NCI-H2107 (cell line): ENCODE measurements at regions not wholly inside any gene's neighbourhood (a gene's known extent, or its start where the extent isn't known, plus 50 kb on each side); places are given as distances from the start of the nearest gene placed in this dataset.

Source experiments
- DNase-seq: peaks from one replicate; lab custom pipeline; 2025; lab: John Stamatoyannopoulos, UW

DNA sequence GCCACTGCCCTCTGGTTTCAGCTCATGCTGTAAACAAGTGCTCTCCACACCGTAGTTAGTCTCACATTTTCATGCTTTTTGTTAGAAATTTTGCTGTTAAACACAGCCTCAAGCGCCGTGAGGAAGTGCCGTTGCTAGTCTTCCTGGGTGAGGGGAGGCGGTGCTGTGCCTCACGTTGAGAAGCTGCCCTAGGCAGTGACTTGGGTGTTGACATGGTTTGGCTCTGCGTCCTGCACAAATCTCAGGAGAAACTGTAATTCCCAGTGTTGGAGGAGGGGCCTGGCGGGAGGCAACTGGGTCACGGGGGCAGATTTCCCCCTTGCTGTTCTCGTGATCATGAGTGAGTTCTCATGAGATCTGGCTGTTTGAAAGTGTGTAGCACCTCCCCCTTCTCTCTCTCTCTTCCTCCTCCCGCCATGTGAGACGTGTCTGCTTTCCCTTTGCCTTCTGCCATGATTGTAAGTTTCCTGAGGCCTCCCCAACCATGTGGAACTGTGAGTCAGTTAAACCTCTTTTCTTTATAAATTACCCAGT, 95.8 kb downstream of the ERMARD start:
- DNase-seq, result no peak

DNA sequence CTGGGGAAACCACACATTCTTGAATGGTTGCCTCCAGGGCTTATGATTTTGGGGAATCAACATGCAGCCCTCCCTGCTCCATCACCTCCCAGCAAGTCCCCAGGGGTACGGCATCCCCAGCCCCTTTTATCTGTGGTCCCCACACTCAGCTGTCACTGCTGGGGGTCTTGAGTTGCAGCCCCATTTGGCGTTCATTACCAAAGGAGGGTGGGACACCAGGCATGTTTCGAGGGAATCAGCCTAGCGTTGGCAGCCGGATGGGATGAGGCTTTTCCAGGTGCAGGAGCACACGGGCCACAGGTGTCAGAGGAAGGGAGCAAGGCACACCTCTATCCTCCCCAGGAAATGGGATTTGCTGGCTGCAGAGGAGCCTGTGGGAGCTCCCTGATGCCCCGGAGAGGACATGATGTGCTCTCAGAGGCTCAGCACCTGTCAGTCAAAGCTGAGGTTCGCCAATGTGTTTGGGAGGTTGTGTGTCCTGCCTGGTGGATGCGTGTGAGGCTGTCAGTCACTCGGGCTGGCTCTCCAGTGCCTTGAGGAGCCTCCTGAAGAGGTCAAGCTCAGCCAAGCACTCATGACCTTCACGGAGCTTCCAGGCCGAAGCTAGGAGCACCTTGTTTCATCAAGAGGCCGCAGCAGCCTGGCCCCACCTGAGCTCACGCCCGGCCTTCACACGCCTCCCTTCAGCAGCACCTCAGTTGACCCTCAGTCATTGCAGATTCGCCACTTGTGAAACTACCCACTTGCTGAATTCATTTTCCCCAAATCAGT, 95.0 kb downstream of the ERMARD start:
- DNase-seq, result no peak

DNA sequence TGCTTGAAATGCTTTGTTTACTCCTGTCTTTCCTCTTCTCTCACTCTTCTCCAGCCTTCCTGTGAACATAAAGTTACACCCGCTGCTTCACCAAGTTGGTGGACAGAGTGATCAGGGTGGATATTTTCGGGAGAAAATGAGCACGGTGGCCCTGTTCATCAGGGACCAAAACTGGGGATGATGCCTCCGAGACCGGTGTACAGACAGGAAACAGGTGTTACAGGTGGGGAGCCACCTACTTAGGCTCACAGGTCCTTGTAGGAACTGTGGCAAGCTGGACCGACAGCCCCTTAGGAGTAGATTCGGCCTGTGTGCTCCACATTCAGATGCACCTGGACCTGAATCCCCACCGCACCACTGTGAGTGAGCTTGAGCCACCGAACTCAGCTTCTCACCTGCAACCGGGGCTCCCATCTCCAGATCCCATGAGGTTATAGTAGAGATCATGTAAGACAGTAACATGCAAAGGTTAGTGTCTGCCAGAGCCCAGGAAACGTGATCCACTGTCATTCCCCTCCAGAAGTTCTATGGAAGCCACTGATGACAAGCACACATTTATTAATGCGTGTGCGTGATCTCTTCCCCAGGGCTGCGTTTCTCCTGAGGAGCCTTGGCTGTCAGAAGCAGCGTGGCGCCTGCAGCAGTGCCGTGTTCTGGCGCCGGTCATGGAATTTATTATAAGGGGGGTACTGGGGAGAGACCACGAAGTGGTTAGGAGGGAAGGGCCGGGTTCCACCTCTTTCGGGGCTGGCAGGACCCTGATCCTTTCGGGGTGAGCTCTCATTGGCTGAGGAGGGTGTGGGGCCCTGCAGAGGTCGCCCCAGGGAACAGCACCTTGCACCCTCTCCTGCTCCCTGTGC, 94.2 kb downstream of the ERMARD start:
- no peak for DNase-seq

DNA sequence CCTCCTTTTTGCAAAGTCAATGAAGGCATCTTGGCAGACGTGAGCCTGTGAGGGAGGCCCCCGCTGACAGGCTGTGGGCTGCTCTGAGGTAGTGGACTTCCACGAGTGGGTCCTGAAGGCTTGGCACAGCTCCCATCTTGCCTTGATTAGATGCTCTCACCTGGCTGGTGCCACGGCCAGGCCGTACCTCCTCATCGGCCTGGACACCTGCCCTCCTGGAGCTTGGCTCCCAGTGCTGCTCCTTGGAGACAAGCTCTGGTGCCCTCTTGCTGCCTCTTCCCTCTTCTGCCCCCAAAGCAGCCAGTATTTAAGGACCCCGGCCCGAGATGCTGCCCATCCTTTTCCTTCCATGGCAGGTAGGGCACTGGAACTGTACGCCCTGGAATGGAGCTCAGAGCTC, 93.5 kb downstream of the ERMARD start:
- no peak for DNase-seq

DNA sequence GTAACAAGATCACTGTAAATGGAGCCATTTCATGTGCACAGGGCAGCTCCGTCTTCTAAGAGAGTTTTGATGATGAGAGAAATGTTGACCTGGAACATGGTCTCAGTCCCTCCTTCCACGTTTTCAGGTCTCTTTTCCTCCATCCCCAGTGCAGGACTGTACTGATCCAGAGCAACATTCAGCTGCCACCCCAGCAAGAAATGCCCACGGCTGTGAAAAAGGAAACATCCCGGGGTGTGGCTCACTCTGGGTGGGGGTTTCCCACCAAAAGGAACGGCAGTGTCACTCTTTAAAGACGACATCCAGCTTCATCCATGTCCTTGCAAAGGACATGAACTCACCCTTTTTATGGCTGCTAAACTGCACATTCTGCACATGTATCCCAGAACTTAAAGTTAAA, 92.6 kb downstream of the ERMARD start:
- no peak for DNase-seq

DNA sequence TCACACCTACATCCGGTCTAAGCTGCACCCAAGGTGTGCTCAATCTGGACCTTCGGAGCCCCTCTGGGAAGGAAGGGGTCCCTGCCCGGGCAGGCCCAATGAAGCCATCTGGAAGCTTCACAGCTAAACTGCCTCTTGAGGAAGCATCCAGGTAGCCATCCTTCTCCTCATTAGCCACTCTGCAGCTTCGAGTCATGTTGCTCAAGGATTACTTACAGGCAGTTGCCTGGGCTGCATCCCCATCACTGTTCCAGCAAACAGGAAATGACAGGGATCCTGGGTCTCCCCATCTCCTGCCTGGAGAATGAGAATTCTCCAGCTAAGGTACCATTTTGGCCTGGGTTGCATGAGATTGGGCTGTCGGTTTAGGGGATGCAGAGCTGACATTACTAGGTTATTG, 91.7 kb downstream of the ERMARD start:
- no peak for DNase-seq

DNA sequence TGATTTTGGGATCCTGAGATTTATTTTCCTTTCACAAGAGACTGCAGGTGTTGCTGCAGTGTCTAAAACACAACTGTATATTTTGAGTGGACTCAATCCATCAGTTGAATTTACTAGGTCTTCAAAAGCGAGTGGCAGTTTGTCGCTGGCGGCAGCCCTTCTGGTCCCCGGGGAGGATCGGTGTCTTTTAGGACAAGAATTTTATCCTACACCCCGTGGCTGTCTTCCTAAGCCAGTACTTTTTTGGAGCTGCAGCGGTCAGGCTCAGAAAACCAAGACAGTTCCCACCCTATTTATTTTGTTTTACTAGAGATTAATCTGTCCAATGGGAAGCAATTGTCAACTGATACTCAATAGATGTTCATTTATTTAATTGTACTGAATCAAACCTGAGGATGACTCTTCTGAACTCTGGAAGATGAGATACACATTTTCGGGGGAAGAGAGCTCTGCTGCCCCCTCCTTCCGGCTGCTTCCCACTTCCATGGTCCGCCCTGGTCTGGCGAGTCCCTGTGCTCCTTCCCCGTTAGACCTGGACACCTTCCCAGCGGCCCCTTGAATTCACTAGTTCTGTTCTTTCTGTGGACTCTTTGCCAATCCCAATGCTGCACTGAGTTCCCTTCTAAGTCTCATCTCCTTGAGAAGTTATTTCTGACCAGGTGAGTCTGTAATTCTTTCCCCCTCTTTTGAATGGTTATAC, 90.6 kb downstream of the ERMARD start:
- no peak for DNase-seq

DNA sequence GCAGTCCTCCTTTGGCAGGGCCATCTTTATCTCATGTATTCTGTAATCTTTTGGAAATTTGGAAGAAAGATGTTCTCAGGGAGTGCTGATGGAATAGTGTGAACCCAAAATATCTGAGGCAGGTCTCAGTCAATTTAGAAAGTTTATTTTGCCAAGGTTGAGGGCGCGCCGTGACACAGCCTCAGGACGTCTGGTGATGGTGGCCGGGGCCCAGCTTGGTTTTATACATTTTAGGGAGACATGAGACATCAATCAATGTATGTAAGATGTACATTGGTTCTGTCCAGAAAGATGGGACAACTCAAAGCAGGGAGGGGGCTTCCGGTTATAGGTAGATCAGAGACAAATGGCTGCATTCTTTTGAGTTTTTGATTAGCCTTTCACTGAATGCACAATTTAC, 89.8 kb downstream of the ERMARD start:
- DNase-seq, result no peak

DNA sequence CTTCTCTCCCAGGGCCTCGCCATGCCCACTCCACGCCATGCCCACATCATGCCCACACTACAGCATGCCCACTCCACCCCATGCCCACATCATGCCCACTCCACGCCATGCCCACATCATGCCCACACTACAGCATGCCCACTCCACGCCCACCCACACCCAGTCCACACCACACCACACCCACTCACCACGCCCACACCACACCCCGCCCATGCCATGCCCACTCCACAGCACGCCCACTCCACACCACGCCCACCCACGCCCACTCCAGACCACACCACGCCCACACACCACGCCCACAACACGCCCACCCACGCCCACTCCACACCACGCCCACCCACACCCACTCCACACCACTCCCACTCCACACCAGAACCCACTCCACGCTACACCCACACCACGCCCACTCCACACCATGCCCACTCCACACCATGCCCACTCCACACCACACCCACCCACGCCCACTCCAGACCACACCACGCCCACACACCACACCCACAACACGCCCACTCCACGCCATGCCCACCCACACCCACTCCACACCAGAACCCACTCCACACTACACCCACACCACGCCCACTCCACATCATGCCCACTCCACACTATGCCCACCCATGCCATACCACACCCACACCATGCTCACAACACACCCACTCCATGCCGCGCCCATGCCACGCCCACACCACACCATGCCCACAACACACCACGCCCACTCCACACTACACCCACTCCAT, 88.6 kb downstream of the ERMARD start:
- DNase-seq, result no peak

DNA sequence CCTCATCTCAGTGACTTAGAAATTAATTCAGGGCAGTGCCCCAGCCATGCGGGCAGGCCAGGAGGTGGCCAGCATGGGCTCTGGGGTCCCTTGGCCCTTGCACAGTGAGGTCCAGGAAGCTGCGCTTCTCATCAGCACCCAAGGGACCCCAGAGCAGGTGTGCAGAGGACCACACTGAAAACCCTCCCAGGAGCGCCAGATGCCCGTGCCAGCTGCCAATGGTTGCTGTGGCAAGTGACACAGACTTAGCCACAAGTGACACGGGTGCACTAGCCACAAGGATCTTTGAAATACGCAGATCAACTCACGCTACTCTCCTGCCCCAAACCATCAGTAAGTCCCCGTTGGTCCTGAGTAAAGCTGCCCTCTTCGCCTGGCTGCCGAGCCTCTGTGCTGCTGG, 88.1 kb downstream of the ERMARD start:
- DNase-seq, result no peak

DNA sequence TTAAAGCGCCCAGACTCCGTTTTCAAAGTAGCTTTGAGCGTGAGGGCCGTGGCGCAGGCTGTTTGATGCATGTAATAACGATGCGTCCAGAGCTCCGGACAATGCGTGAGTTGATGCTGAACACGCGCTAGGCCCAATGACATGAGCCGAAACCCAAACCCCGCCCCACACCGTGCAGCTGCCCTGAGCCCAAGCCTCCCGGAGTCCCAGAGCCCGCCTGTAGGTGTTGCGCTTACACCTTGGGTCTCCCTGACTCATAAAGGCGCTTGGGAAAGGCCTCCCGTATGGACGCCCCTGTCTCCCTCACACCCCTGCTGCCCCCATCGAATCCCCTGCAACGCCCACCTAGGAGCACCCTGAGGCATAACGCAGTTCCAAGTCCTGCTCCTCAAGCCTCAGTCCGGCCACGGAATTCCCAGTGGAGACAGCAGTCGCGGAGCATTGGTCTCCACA, 87.6 kb downstream of the ERMARD start:
- no peak for DNase-seq

DNA sequence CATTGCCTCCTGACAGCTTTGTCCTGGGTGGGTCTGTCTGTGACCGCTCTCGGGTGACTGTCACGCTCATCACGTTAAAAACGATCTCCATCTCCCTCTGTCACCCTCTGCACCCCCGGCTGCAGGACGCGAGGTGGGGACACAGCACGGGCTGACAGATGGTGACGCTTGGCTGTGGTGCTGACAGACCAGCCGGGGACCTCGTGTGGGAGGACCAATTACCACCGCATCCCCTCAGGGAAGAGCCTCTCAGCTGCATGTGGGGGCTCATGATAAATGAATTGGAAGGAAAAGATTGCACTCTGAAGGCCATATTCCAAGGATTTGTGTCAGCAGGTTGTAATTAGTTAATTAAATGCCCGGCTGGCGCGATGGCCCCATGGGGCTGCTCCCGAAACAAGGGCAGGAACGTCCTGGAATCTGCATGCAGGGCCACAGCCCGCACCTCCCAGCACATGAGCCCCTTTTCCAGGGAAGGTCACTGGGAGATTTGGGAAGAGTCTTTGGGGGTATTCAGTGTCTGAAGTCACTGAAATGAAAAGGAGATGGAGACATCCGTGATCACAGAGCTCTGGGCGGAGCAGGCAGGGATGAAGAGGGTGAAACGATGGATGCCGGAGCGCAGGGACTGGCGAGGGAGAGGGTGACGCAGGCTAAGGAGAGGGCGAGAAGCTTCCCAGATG, 87.1 kb downstream of the ERMARD start:
- DNase-seq, result no peak

DNA sequence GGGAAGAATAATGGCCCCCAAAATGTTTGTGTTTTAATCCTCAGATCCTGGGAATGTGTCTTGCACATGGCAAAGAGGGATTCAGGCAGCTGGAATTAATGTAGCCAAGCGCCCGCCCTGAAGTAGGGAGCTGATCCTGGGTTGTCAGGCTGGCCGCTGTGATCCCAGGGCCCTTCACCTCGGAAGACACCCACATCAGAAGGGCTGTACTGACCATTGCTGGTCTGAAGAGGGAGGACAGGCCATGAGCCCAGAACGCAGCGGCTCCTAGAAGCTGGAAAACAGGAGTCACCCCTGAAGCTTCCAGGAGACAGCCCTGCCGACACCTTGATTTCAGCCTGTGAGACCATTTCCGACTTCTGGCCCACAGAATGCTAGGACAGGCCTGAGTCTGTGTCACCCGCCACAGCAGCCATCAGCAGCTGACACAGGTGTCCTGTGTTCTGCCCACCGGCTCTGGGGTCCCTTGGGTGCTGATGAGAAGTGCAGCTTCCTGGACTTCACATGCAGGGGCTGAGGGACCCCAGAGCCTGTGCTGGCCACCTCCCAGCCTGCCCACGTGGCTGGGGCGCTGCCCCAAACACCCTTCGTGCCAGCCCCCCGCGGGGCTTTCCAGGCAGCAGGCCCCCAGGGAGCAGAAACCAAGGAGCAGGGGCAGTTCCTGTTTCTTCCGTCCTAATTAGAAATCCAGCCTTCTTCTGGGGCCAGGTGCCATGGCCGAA, 86.3 kb downstream of the ERMARD start:
- no peak for DNase-seq

DNA sequence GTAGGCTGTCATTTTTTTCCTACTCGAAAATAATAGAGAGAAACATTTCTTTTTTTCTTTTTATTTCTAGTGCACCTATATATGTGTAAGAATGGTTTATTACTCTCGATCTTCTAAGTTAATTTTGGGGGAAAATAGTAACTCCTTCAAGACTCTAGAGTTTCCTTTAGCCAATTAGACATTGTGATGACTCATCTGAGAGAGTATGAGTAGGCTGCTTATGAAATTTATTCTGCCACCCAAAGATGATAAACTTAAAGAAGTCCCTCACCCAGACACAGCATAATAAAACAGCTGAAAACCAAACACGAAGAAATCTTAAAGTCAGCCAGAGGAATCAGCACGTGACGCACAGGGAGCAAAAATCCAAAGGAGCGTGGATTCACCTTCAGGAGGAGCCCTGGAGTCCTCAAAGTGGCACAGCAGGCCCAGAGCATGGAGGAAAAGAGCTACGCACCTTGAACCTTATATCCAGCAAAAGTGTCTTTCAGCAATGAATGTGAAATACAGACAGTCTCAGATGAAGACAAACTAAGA, 81.9 kb downstream of the ERMARD start:
- no peak for DNase-seq

DNA sequence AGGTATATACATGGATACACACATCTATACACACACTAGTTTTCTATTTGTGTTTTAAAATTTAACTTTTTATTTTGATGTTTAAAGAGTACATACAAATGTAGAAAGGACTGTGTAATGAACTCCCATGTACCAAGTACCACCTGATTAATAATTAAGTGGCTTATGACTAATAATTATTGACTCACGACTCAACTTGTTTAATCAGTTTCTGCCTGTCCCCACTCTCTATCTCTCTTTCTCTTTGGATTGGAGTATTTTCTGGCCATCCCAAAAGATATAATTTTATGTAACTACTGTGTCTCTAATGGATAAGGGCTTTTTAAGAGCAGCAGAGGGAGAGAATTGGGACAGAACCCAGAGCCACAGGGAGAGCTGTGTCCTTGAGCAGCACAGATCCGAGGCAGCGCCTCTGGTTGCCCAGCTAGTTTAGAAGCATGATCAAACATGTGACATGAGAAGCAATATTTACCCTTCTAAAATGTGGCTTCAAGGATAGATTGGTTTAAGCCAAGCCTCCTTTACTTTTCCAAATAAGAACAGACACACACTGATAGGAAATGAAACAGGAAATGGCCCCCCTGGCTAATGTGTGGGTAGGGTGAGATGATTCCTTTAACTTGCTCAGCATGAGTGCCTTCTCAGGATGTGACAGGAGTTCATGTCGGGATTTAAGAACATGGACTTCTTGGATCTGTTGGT, 81.0 kb downstream of the ERMARD start:
- no peak for DNase-seq

DNA sequence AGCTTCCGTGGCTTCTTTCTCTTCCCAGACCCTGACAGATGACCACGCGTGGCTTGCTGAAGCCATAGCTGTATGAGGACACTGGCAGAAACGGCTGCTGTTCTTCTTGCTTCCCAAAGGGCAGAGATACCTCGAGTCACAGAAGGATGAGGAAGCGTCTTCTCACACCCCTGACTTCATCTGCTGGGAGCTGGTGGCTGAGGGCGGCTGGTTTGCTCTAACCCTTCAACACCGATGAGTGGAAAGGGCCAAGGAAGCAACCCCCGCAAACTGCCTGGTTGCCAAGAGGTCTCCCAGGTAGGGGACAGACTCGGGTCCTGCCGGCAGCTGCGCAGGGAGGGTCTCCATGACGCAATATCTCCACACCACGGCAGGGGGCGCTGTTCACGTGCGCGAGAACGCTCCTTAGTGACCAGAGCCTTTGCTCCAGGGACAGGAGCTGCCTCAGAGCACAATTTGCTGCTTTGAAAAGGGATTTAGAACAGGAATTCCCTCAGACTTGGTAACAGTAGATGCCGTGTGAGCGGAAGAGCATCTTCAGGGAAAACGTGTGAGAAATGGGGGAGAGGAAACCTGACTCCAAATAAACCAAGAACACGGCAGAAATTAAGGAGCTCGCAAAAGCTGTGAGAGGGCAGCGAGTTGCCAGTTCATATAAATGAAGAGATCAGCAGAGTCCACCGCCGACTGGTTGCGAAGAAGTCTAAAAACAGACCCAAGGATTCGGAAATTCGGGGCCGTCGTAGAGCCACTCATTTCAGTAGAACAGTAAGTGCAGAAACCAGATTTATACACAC, 80.2 kb downstream of the ERMARD start:
- peak; percentile 53 for DNase-seq
